ENCODE measurements at regions not wholly inside any gene's neighbourhood (a gene's known extent, or its start where the extent isn't known, plus 50 kb on each side); places are given as distances from the start of the nearest gene placed in this dataset.

DNA sequence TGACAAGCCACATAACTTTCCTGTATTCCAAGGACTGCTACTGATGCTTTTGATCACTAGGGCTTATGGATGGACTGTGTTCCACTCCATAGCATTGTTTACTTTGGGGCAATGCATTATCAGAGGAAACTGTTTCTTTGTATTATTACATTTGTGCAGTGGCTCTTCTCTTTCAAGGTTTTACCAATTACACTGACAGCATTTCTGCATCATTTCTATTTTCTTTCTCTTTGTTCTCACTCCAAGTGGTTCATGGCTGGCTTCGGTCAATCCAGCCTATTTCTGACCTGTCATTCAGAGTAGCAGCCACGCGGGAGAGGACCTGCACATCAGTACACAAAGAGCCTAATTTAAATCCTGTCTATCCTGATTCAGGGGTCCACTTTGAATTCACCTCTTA lies 711.0 kb downstream of the TLE4 start:
- Histone ChIP-seq H3K27ac (ENCODE audit: control insufficient read depth, insufficient read depth) (no peak overlapping the region), H3K4me1 (ENCODE audit: control insufficient read depth, insufficient read depth, low read length) (no peaks in the 10 kb centered on the region), H3K9ac (ENCODE audit: control insufficient read depth, insufficient read depth, low read length) (no peak overlapping the region), H3K9me3 (replicated peaks; ENCODE audit: control insufficient read depth, insufficient read depth, low read length) (no peaks in the 10 kb centered on the region), H4K20me1 (ENCODE audit: control insufficient read depth, insufficient read depth) (no peaks in the 10 kb centered on the region), H3K36me3 (ENCODE audit: control insufficient read depth in 2 of 2, insufficient read depth in 2 of 2, low read length in 1 of 2) (no peaks in the 10 kb centered on the region), H3K4me2 (ENCODE audit: control insufficient read depth, insufficient read depth) (no peak overlapping the region), H3K27me3 (replicated peaks in 1 of 2; ENCODE audit: control insufficient read depth in 2 of 2, insufficient read depth in 2 of 2, low read length in 1 of 2) (no peaks in the 10 kb centered on the region), H2AFZ (ENCODE audit: control insufficient read depth, low read depth, low read length) (no peak overlapping the region), H3K4me3 (no peak overlapping the region), H3K79me2 (ENCODE audit: control insufficient read depth, insufficient read depth, low read length) (no peaks in the 10 kb centered on the region)
- BruUV-seq (replicated peaks), result no TSS peak
- CTCF ChIA-PET, result no interaction called here
- in situ Hi-C loops (cut with MboI), result no loop called here
- intact Hi-C loops (cut with micrococcal nuclease; ENCODE audit: unreplicated experiment), result no loop called here
- RAD21 ChIA-PET (ENCODE audit: unreplicated experiment), result no interaction called here
- DNase-seq (ENCODE audit: low read depth, low spot score) (no peak), FAIRE-seq (no peak), ATAC-seq (no peak)
- SMC1A ChIA-PET (ENCODE audit: uncharacterized antibody, unreplicated experiment), result no interaction called here
- POLR2A ChIA-PET, result interaction anchor here (0.6 kb wide), 1 partner anchor 986 kb away, joined by 4 read pairs; no protein-coding TSS in a partner anchor
- 0% methylated on average over 3 of the region's 3 CpGs for WGBS (ENCODE audit: insufficient coverage, insufficient replicate concordance, low lambda C conversion rate, missing lambda C conversion rate)
- TF ChIP-seq, protein P1, sequence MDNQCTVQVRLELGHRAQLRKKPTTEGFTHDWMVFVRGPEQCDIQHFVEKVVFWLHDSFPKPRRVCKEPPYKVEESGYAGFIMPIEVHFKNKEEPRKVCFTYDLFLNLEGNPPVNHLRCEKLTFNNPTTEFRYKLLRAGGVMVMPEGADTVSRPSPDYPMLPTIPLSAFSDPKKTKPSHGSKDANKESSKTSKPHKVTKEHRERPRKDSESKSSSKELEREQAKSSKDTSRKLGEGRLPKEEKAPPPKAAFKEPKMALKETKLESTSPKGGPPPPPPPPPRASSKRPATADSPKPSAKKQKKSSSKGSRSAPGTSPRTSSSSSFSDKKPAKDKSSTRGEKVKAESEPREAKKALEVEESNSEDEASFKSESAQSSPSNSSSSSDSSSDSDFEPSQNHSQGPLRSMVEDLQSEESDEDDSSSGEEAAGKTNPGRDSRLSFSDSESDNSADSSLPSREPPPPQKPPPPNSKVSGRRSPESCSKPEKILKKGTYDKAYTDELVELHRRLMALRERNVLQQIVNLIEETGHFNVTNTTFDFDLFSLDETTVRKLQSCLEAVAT (IDR thresholded peaks at IDR 0.05), result no peak
- TF ChIP-seq TCF7 (IDR thresholded peaks at IDR 0.05; ENCODE audit: borderline replicate concordance), result no peak
- TF ChIP-seq, protein P2, sequence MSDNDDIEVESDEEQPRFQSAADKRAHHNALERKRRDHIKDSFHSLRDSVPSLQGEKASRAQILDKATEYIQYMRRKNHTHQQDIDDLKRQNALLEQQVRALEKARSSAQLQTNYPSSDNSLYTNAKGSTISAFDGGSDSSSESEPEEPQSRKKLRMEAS (IDR thresholded peaks at IDR 0.05; ENCODE audit: low read depth, low read length), result no peak
- TF ChIP-seq NBN (IDR thresholded peaks at IDR 0.05), result no peak
- no peak for TF ChIP-seq ZNF384 (IDR thresholded peaks at IDR 0.05; ENCODE audit: borderline replicate concordance, low read depth, low read length)
- TF ChIP-seq, protein P3, sequence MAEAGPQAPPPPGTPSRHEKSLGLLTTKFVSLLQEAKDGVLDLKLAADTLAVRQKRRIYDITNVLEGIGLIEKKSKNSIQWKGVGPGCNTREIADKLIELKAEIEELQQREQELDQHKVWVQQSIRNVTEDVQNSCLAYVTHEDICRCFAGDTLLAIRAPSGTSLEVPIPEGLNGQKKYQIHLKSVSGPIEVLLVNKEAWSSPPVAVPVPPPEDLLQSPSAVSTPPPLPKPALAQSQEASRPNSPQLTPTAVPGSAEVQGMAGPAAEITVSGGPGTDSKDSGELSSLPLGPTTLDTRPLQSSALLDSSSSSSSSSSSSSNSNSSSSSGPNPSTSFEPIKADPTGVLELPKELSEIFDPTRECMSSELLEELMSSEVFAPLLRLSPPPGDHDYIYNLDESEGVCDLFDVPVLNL (IDR thresholded peaks at IDR 0.05; ENCODE audit: low read depth, low read length), result no peak
- TF ChIP-seq, protein P4, sequence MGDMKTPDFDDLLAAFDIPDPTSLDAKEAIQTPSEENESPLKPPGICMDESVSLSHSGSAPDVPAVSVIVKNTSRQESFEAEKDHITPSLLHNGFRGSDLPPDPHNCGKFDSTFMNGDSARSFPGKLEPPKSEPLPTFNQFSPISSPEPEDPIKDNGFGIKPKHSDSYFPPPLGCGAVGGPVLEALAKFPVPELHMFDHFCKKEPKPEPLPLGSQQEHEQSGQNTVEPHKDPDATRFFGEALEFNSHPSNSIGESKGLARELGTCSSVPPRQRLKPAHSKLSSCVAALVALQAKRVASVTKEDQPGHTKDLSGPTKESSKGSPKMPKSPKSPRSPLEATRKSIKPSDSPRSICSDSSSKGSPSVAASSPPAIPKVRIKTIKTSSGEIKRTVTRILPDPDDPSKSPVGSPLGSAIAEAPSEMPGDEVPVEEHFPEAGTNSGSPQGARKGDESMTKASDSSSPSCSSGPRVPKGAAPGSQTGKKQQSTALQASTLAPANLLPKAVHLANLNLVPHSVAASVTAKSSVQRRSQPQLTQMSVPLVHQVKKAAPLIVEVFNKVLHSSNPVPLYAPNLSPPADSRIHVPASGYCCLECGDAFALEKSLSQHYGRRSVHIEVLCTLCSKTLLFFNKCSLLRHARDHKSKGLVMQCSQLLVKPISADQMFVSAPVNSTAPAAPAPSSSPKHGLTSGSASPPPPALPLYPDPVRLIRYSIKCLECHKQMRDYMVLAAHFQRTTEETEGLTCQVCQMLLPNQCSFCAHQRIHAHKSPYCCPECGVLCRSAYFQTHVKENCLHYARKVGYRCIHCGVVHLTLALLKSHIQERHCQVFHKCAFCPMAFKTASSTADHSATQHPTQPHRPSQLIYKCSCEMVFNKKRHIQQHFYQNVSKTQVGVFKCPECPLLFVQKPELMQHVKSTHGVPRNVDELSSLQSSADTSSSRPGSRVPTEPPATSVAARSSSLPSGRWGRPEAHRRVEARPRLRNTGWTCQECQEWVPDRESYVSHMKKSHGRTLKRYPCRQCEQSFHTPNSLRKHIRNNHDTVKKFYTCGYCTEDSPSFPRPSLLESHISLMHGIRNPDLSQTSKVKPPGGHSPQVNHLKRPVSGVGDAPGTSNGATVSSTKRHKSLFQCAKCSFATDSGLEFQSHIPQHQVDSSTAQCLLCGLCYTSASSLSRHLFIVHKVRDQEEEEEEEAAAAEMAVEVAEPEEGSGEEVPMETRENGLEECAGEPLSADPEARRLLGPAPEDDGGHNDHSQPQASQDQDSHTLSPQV (IDR thresholded peaks at IDR 0.05), result no peak
- no peak for TF ChIP-seq PAX8 (IDR thresholded peaks at IDR 0.05)
- TF ChIP-seq ZSCAN29 (IDR thresholded peaks at IDR 0.05), result no peak
- TF ChIP-seq, protein P5, sequence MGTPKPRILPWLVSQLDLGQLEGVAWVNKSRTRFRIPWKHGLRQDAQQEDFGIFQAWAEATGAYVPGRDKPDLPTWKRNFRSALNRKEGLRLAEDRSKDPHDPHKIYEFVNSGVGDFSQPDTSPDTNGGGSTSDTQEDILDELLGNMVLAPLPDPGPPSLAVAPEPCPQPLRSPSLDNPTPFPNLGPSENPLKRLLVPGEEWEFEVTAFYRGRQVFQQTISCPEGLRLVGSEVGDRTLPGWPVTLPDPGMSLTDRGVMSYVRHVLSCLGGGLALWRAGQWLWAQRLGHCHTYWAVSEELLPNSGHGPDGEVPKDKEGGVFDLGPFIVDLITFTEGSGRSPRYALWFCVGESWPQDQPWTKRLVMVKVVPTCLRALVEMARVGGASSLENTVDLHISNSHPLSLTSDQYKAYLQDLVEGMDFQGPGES (IDR thresholded peaks at IDR 0.05), result no peak
- TF ChIP-seq, protein P6, sequence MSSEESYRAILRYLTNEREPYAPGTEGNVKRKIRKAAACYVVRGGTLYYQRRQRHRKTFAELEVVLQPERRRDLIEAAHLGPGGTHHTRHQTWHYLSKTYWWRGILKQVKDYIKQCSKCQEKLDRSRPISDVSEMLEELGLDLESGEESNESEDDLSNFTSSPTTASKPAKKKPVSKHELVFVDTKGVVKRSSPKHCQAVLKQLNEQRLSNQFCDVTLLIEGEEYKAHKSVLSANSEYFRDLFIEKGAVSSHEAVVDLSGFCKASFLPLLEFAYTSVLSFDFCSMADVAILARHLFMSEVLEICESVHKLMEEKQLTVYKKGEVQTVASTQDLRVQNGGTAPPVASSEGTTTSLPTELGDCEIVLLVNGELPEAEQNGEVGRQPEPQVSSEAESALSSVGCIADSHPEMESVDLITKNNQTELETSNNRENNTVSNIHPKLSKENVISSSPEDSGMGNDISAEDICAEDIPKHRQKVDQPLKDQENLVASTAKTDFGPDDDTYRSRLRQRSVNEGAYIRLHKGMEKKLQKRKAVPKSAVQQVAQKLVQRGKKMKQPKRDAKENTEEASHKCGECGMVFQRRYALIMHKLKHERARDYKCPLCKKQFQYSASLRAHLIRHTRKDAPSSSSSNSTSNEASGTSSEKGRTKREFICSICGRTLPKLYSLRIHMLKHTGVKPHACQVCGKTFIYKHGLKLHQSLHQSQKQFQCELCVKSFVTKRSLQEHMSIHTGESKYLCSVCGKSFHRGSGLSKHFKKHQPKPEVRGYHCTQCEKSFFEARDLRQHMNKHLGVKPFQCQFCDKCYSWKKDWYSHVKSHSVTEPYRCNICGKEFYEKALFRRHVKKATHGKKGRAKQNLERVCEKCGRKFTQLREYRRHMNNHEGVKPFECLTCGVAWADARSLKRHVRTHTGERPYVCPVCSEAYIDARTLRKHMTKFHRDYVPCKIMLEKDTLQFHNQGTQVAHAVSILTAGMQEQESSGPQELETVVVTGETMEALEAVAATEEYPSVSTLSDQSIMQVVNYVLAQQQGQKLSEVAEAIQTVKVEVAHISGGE (CRISPR knock-in tag; IDR thresholded peaks at IDR 0.05), result no peak
- no peak for TF ChIP-seq ZZZ3 (IDR thresholded peaks at IDR 0.05; ENCODE audit: control insufficient read depth, insufficient read length, low read depth)

Data from GM12878 (cell line).